Left colon (tissue), 2 donors: ENCODE measurements at regions not wholly inside any gene's neighbourhood (a gene's known extent, or its start where the extent isn't known, plus 50 kb on each side); places are given as distances from the start of the nearest gene placed in this dataset.
"Not testable (repeated sequence)": the region's sequence is repeated elsewhere in the genome, so short reads cannot be mapped to it uniquely, and the experiment has no call there.

Experiments
- ATAC-seq: fragments of 200-7000 bp; cut with Tn5 transposase; one replicate; pipeline ENCODE4 v1.9.1; 2020; ENCODE audit warnings: mild to moderate bottlenecking, moderate library complexity
- DNase-seq, 2 donors: peaks; one replicate each; pipeline ENCODE4 v3.0.0-alpha.2; 2020
- intact Hi-C, 2 donors: fragments of 100-400 bp; cut with DNase I in 1 of 2; cut with micrococcal nuclease in 1 of 2; formaldehyde crosslinking; loops; one replicate each; pipeline versions ENCODE4 v1.11.2 to v1.14.0; 2022; cut with DNase I, micrococcal nuclease
- donor health status: DM: no; HTN: no; CAD: no.
- donor health status: DM: yes; HTN: yes; CAD: no.

- DNase-seq (no peak), ATAC-seq (no peak)
- intact Hi-C loops: no loop called here
Observed at GRCh38 chr2:5563411-5563810, 128.8 kb upstream of the SOX11 start.

GRCh38 chr2:5569256-5569655, 122.9 kb upstream of the SOX11 start:
- ATAC-seq: no peak
- intact Hi-C loops: no loop called here

GRCh38 chr2:5576015-5576414, 116.2 kb upstream of the SOX11 start:
- no peak for ATAC-seq
- intact Hi-C loops: no loop called here
- DNase-seq: no peak

More at GRCh38 chr2:5569256-5569655, 122.9 kb upstream of the SOX11 start:
- DNase-seq: no peak

- intact Hi-C loops: no loop called here
- ATAC-seq (no peak), DNase-seq (no peak)
Observed at GRCh38 chr2:5587766-5588165, 104.4 kb upstream of the SOX11 start.

GRCh38 chr2:5588601-5589000, 103.6 kb upstream of the SOX11 start:
- intact Hi-C loops: no loop called here
- ATAC-seq: no peak
- no peak for DNase-seq

- no peak for ATAC-seq
- intact Hi-C loops: no loop called here
- DNase-seq: no peak
Observed at GRCh38 chr2:5589183-5589582, 103.0 kb upstream of the SOX11 start.

- intact Hi-C loops: no loop called here
- ATAC-seq (no peak), DNase-seq (no peak)
Observed at GRCh38 chr2:5590886-5591285, 101.3 kb upstream of the SOX11 start.

- DNase-seq (no peak), ATAC-seq (no peak)
- intact Hi-C loops: no loop called here
Observed at GRCh38 chr2:5592916-5593315, 99.3 kb upstream of the SOX11 start.

GRCh38 chr2:5594249-5594695, 97.9 kb upstream of the SOX11 start:
- intact Hi-C loops: no loop called here
- DNase-seq: no peak
- ATAC-seq: no peak

GRCh38 chr2:5596868-5597267, 95.3 kb upstream of the SOX11 start:
- DNase-seq (no peak), ATAC-seq (no peak)
- intact Hi-C loops: no loop called here

GRCh38 chr2:5598156-5598555, 94.0 kb upstream of the SOX11 start:
- no peak for ATAC-seq
- intact Hi-C loops: no loop called here
- no peak for DNase-seq

- no peak for DNase-seq
- intact Hi-C loops: no loop called here
- ATAC-seq: no peak
Observed at GRCh38 chr2:5609201-5609600, 83.0 kb upstream of the SOX11 start.

GRCh38 chr2:5612666-5613065, 79.5 kb upstream of the SOX11 start:
- DNase-seq: no peak
- no peak for ATAC-seq
- intact Hi-C loops: no loop called here

- intact Hi-C loops: no loop called here
- ATAC-seq (no peak), DNase-seq (no peak)
Observed at GRCh38 chr2:5616019-5616418, 76.2 kb upstream of the SOX11 start.

GRCh38 chr2:5617358-5617757, 74.8 kb upstream of the SOX11 start:
- ATAC-seq (no peak), DNase-seq (no peak)
- intact Hi-C loops: no loop called here

- no peak for DNase-seq
- intact Hi-C loops: no loop called here
- ATAC-seq: no peak
Observed at GRCh38 chr2:5617796-5618195, 74.4 kb upstream of the SOX11 start.

GRCh38 chr2:5618271-5618670, 73.9 kb upstream of the SOX11 start:
- ATAC-seq (no peak), DNase-seq (no peak)
- intact Hi-C loops: no loop called here

- DNase-seq, intact Hi-C loops, ATAC-seq: not testable (repeated sequence)
Observed at GRCh38 chr2:5625556-5626065, 66.6 kb upstream of the SOX11 start.

GRCh38 chr2:5628484-5628883, 63.7 kb upstream of the SOX11 start:
- intact Hi-C loops, DNase-seq: not testable (repeated sequence)

GRCh38 chr2:5629510-5629909, 62.7 kb upstream of the SOX11 start:
- intact Hi-C loops, DNase-seq, ATAC-seq: not testable (repeated sequence)

More at GRCh38 chr2:5628484-5628883, 63.7 kb upstream of the SOX11 start:
- not testable (repeated sequence) for ATAC-seq

- DNase-seq, intact Hi-C loops, ATAC-seq: not testable (repeated sequence)
Observed at GRCh38 chr2:5637051-5637450, 55.1 kb upstream of the SOX11 start.
